K562 (cell line): ENCODE measurements at regions not wholly inside any gene's neighbourhood (a gene's known extent, or its start where the extent isn't known, plus 50 kb on each side); places are given as distances from the start of the nearest gene placed in this dataset.

ENCODE experiments used
- ATAC-seq: fragments of 200-7000 bp; cut with Tn5 transposase; 3 replicates; pipeline ENCODE4 v1.9.1; 2020; ENCODE audit warnings: moderate library complexity
- BruUV-seq: library from RNA; stranded (reverse); fragments of 400-500 nt; replicated peaks from 2 replicates; lab custom pipeline; 2021; lab: Mats Ljungman, UMichigan
- CTCF ChIA-PET: fragments of 300-600 bp; formaldehyde crosslinking; extraction: SDS; loops from one replicate; lab custom pipeline; 2021; ENCODE audit warnings: low intra/inter-chr PET ratio; lab: Yijun Ruan, JAX
- POLR2A ChIA-PET: fragments of 300-600, 350-650 bp; sonication (Branson Sonifier 250); formaldehyde crosslinking; extraction: SDS; loops from one replicate; lab custom pipeline; 2021; ENCODE audit warnings: antibody characterized with exemption, inconsistent platforms; lab: Yijun Ruan, JAX
- DNase-seq, 4 experiments: peaks; one replicate each; pipeline versions ENCODE4 v3.0.0 to v3.0.0-alpha.2; 2011 to 2018; ENCODE audit warnings: low spot score in 3 of 4, mixed read lengths in 3 of 4; ENCODE audit errors: extremely low read depth in 1 of 4
- FAIRE-seq: peaks from 2 replicates; lab custom pipeline; 2011; peaks lifted over from hg19 to GRCh38; lab: Jason Lieb, UNC
- H2AFZ ChIP-seq: 2 replicates; pipeline ENCODE4 v1.6.0; 2011; ENCODE audit warnings: low read depth, low read length, control low read depth, inconsistent platforms
- H3K27ac ChIP-seq: fragments of 200-600 bp; 3 replicates; pipeline ENCODE4 v1.8.0; 2011; ENCODE audit warnings: low read depth, mild to moderate bottlenecking, control low read depth, inconsistent platforms, low read length, moderate library complexity, mixed read lengths; ENCODE audit errors: extremely low read depth
- H3K27me3 ChIP-seq, 2 experiments: fragments of 300-600 bp in 1 of 2; 2 replicates in 1 of 2; 3 replicates in 1 of 2; pipeline versions ENCODE4 v1.6.0 to v1.8.0; 2011; ENCODE audit warnings: inconsistent platforms in 2 of 2, low read length in 2 of 2, mild to moderate bottlenecking in 1 of 2, mixed read lengths in 1 of 2, moderate library complexity in 1 of 2; ENCODE audit not compliant: control insufficient read depth in 2 of 2, insufficient read depth in 2 of 2
- H3K36me3 ChIP-seq: fragments of 300-600 bp; 3 replicates; pipeline ENCODE4 v1.8.0; 2011; ENCODE audit warnings: mild to moderate bottlenecking, low read length, inconsistent platforms; ENCODE audit not compliant: control insufficient read depth, insufficient read depth
- H3K4me1 ChIP-seq, 2 experiments: fragments of 200-600 bp in 1 of 2; replicated peaks in 1 of 2; 2 replicates in 1 of 2; 3 replicates in 1 of 2; pipeline versions ENCODE4 v1.5.1 to v1.8.0; 2011; ENCODE audit warnings: inconsistent platforms in 2 of 2, low read length in 2 of 2, mild to moderate bottlenecking in 1 of 2, mixed read lengths in 1 of 2, moderate library complexity in 1 of 2; ENCODE audit not compliant: control insufficient read depth in 2 of 2, insufficient read depth in 2 of 2
- H3K4me2 ChIP-seq: 2 replicates; pipeline ENCODE4 v1.6.1; 2011; ENCODE audit warnings: low read length, control low read depth, inconsistent platforms, mixed read lengths; ENCODE audit not compliant: insufficient read depth
- H3K4me3 ChIP-seq: fragments of 200-600 bp; sonication (generic), shearing (Covaris generic); 2 replicates; pipeline ENCODE4 v1.5.1; 2016; ENCODE audit warnings: control low read depth, inconsistent platforms
- H3K79me2 ChIP-seq: fragments of 200-600 bp; 3 replicates; pipeline ENCODE4 v1.8.0; 2011; ENCODE audit warnings: low read length, inconsistent platforms; ENCODE audit not compliant: control insufficient read depth, insufficient read depth
- H3K9ac ChIP-seq, 2 experiments: 2 replicates each; pipeline versions ENCODE4 v1.6.0 to v1.6.1; 2011; ENCODE audit warnings: low read depth in 2 of 2, low read length in 2 of 2, control low read depth in 1 of 2, inconsistent platforms in 1 of 2, mild to moderate bottlenecking in 1 of 2, mixed read lengths in 1 of 2; ENCODE audit not compliant: insufficient read depth in 1 of 2
- H3K9me1 ChIP-seq: one replicate; pipeline ENCODE4 v1.6.0; 2011; ENCODE audit warnings: inconsistent platforms, mild to moderate bottlenecking, low read length, moderate library complexity; ENCODE audit not compliant: control insufficient read depth, insufficient read depth
- H3K9me3 ChIP-seq: replicated peaks from 2 replicates; pipeline ENCODE4 v1.5.1; 2011; ENCODE audit warnings: low read depth, low read length, inconsistent platforms; ENCODE audit not compliant: control insufficient read depth, insufficient read depth
- H4K20me1 ChIP-seq: replicated peaks from 2 replicates; pipeline ENCODE4 v1.6.1; 2011; ENCODE audit warnings: low read length, inconsistent platforms, mixed read lengths; ENCODE audit not compliant: control insufficient read depth, insufficient read depth
- CBX2 ChIP-seq: fragments of 200-600 bp; sonication (generic); IDR thresholded peaks from one replicate; pipeline ENCODE4 v1.6.1; 2012; ENCODE audit warnings: mild to moderate bottlenecking, low read length, inconsistent platforms; ENCODE audit not compliant: insufficient read depth, poor library complexity, severe bottlenecking
- FOSL1 ChIP-seq: fragments of 200-800 bp; sonication (Bioruptor generic); conservative IDR thresholded peaks from 2 replicates; pipeline ENCODE4 v1.6.1; 2016; ENCODE audit warnings: missing genetic modification characterization, missing compliant biosample characterization
- HDAC1 ChIP-seq, 2 experiments: fragments of 450-650 bp; IDR thresholded peaks; 2 replicates each; pipeline ENCODE4 v1.6.1; 2016 to 2017; ENCODE audit warnings: inconsistent platforms in 1 of 2, mild to moderate bottlenecking in 1 of 2, moderate library complexity in 1 of 2
- JUND ChIP-seq, 2 experiments: IDR thresholded peaks; 2 replicates in 1 of 2; 3 replicates in 1 of 2; pipeline ENCODE4 v1.6.1; 2011; ENCODE audit warnings: borderline replicate concordance in 2 of 2, low read depth in 2 of 2, low read length in 2 of 2, improper control_type of control experiment in 1 of 2, missing biosample characterization in 1 of 2, missing genetic modification characterization in 1 of 2, missing genetic modification reagents in 1 of 2
- KLF6 ChIP-seq: fragments of 250-450 bp; sonication (Bioruptor Pico); IDR thresholded peaks from 2 replicates; pipeline ENCODE4 v1.4.0; 2020; ENCODE audit warnings: mild to moderate bottlenecking, moderate library complexity, borderline replicate concordance
- MEIS2 ChIP-seq: fragments of 450-650 bp; IDR thresholded peaks from 2 replicates; pipeline ENCODE4 v1.6.1; 2014; ENCODE audit warnings: mild to moderate bottlenecking; ENCODE audit not compliant: partially characterized antibody
- PBX2 ChIP-seq, 2 experiments: IDR thresholded peaks in 1 of 2; conservative IDR thresholded peaks in 1 of 2; 2 replicates each; pipeline ENCODE4 v1.6.1; 2016; ENCODE audit warnings: low read depth in 2 of 2, mild to moderate bottlenecking in 1 of 2, missing compliant biosample characterization in 1 of 2, missing genetic modification characterization in 1 of 2, moderate library complexity in 1 of 2
- PKNOX1 ChIP-seq: fragments of 450-650 bp; IDR thresholded peaks from 2 replicates; pipeline ENCODE4 v1.6.1; 2016
- TCF7L2 ChIP-seq: fragments of 150-350 bp; IDR thresholded peaks from 2 replicates; pipeline ENCODE4 v1.6.1; 2016; ENCODE audit warnings: low read depth, mild to moderate bottlenecking, low read length, moderate library complexity
- TEAD1 ChIP-seq, 2 experiments: fragments of 450-650 bp in 1 of 2; sonication (generic) in 1 of 2; formaldehyde crosslinking; IDR thresholded peaks; 2 replicates each; pipeline versions ENCODE4 v1.4.0 to v1.8.0; 2020 to 2022; ENCODE audit warnings: mild to moderate bottlenecking in 2 of 2, missing genetic modification reagents in 1 of 2
- THAP12 ChIP-seq: fragments of 250-450 bp; sonication (Bioruptor Pico); IDR thresholded peaks from 2 replicates; pipeline ENCODE4 v1.9.0; 2021; ENCODE audit warnings: mild to moderate bottlenecking, inconsistent platforms
- ZNF436 ChIP-seq: fragments of 250-450, 450-650 bp; sonication (Bioruptor Pico); formaldehyde crosslinking; IDR thresholded peaks from 2 replicates; pipeline ENCODE4 v1.7.0; 2020; ENCODE audit warnings: mild to moderate bottlenecking
- ZNF445 ChIP-seq: fragments of 250-450 bp; sonication (Bioruptor Pico); IDR thresholded peaks from 2 replicates; pipeline ENCODE4 v1.4.0; 2020; ENCODE audit warnings: low read depth, mild to moderate bottlenecking, moderate library complexity
- ZNF79 ChIP-seq: fragments of 250-450 bp; sonication (Bioruptor Pico); IDR thresholded peaks from 2 replicates; pipeline ENCODE4 v1.4.0; 2020; ENCODE audit warnings: low read depth, mild to moderate bottlenecking, moderate library complexity
- WGBS: fragments of 100-300 bp; shearing (Covaris generic); methylation state at CpG from one replicate; pipeline ENCODE4 v1.1.6; 2016; ENCODE audit warnings: low coverage, mixed read lengths; ENCODE audit not compliant: insufficient coverage; ENCODE audit errors: missing lambda C conversion rate; 5-methylcytosine and 5-hydroxymethylcytosine counted together
- in situ Hi-C: fragments of 300-500 bp; cut with MboI; formaldehyde crosslinking; loops from 4 replicates; pipeline ENCODE4 v1.15.0; 2018; ENCODE audit warnings: inconsistent platforms, mixed read lengths
- intact Hi-C: fragments of 100-400 bp; cut with micrococcal nuclease; formaldehyde crosslinking; loops from 2 replicates; pipeline ENCODE4 v1.14.2; 2022

GRCh38 chr4:138053641-138054301 lies 188.4 kb downstream of the SLC7A11 start:
- Histone ChIP-seq H3K4me1 (0 out of 5 replicates have a peak, but pooled peaks cover 0 to 4% of the 10 kb centered on the region in 2 experiments), H2AFZ (no peak overlapping the region), H3K27ac (no peak overlapping the region), H3K4me2 (no peak overlapping the region), H3K79me2 (no peaks in the 10 kb centered on the region), H3K9me1 (no peaks in the 10 kb centered on the region), H3K36me3 (no peaks in the 10 kb centered on the region), H3K9me3 (no peaks in the 10 kb centered on the region), H3K27me3 (no peaks in the 10 kb centered on the region), H4K20me1 (no peaks in the 10 kb centered on the region), H3K9ac (no peak overlapping the region), H3K4me3 (no peak overlapping the region)
- POLR2A ChIA-PET, result no interaction called here
- 11% methylated on average over 5 of the region's 5 CpGs for WGBS
- CTCF ChIA-PET, result no interaction called here
- DNase-seq, result peak in 1 of 4 experiments; percentile 11
- no TSS peak for BruUV-seq
- intact Hi-C loops (no loop called here), in situ Hi-C loops (no loop called here)
- no peak for ATAC-seq
- no peak for FAIRE-seq
- no peak for TF ChIP-seq CBX2
- TF ChIP-seq FOSL1 (tag), result peak; percentile 88
- no peak for TF ChIP-seq HDAC1 (IDR thresholded peaks at IDR 0.05)
- TF ChIP-seq TCF7L2, result no peak
- no peak for TF ChIP-seq ZNF79 (CRISPR knock-in tag)
- no peak for TF ChIP-seq KLF6 (CRISPR knock-in tag)
- no peak for TF ChIP-seq TEAD1 (CRISPR knock-in tag; IDR thresholded peaks at IDR 0.05)
- no peak for TF ChIP-seq PBX2 (CRISPR knock-in tag; IDR thresholded peaks at IDR 0.05; ENCODE audit: low read depth)
- TF ChIP-seq PBX2 (tag; conservative IDR thresholded peaks at IDR 0.05; ENCODE audit: low read depth), result peak; percentile 69
- TF ChIP-seq THAP12 (CRISPR knock-in tag), result no peak
- peak; percentile 93 for TF ChIP-seq MEIS2
- TF ChIP-seq ZNF445 (CRISPR knock-in tag), result no peak
- no peak for TF ChIP-seq ZNF436
- TF ChIP-seq PKNOX1, result peak; percentile 75
- TF ChIP-seq JUND (IDR thresholded peaks at IDR 0.05; ENCODE audit: borderline replicate concordance, low read depth, low read length), result peak; percentile 79
- peak; percentile 86; the same call in 2 of the 3 replicates for TF ChIP-seq JUND (tag; IDR thresholded peaks at IDR 0.05; ENCODE audit: borderline replicate concordance, low read depth, low read length)
